ENCODE measurements at regions not wholly inside any gene's neighbourhood (a gene's known extent, or its start where the extent isn't known, plus 50 kb on each side); places are given as distances from the start of the nearest gene placed in this dataset.

DNA sequence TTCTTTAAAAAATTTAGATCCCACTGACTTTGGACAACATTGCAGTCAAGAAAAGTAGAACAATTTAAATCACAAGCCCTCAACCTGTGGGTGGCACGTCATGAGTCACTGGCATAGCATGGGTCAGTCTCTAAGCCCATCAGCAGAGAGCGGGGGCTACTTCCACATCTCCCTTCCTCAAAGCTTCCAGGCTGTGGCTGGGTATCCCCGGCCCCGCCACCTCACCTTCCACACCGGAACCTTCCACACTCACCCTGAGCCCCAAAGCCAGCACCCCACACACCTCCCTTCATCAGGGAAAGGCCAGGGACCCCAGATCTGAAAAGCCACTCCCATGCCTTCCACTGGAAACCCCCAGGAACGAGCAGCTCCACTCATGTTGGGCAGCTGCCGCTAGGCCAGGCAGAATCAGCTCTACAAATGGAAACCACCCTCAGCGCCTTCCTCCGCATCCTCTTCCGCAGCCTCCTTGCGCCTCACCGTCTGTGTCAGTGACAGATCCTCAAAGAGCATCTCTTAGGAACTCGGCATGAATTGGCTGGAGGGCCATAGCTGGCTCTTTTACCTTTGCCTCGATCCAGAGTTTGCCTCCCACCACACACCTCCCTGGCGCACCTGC is 156.5 kb downstream of the ERCC6L2 start:
- Mint-ChIP-seq H3K4me3 (ENCODE audit: unreplicated experiment) (no peak overlapping the region), H3K27me3 (ENCODE audit: unreplicated experiment) (peaks cover 4% of the 10 kb centered on the region), H3K4me1 (ENCODE audit: unreplicated experiment) (peaks cover 23% of the 10 kb centered on the region), H3K36me3 (ENCODE audit: low read depth, unreplicated experiment) (peaks cover 5% of the 10 kb centered on the region), H3K9me3 (ENCODE audit: unreplicated experiment) (peaks cover under 1% of the 10 kb centered on the region), H3K27ac (ENCODE audit: unreplicated experiment) (no peak overlapping the region)
- no peak for DNase-seq (ENCODE audit: low spot score)
- TF ChIP-seq CTCF (IDR thresholded peaks at IDR 0.05; ENCODE audit: unreplicated experiment), result no peak

- Mint-ChIP-seq H3K9me3 (ENCODE audit: unreplicated experiment) (no peaks in the 10 kb centered on the region), H3K4me1 (ENCODE audit: unreplicated experiment) (peaks cover 29% of the 10 kb centered on the region), H3K4me3 (ENCODE audit: unreplicated experiment) (no peak overlapping the region), H3K36me3 (ENCODE audit: low read depth, unreplicated experiment) (peaks cover 9% of the 10 kb centered on the region), H3K27ac (ENCODE audit: unreplicated experiment) (no peak overlapping the region), H3K27me3 (ENCODE audit: unreplicated experiment) (peaks cover 9% of the 10 kb centered on the region)
- no peak for DNase-seq (ENCODE audit: low spot score)
- TF ChIP-seq CTCF (IDR thresholded peaks at IDR 0.05; ENCODE audit: unreplicated experiment), result no peak
These were observed 155.9 kb downstream of the ERCC6L2 start for GRCh38 chr9:96031366-96031824.

GRCh38 chr9:96029722-96030530 is 154.4 kb downstream of the ERCC6L2 start:
- Mint-ChIP-seq H3K36me3 (ENCODE audit: low read depth, unreplicated experiment) (peaks cover 13% of the 10 kb centered on the region), H3K9me3 (ENCODE audit: unreplicated experiment) (no peaks in the 10 kb centered on the region), H3K4me1 (ENCODE audit: unreplicated experiment) (peaks cover 34% of the 10 kb centered on the region), H3K27me3 (ENCODE audit: unreplicated experiment) (peaks cover 9% of the 10 kb centered on the region), H3K27ac (ENCODE audit: unreplicated experiment) (no peak overlapping the region), H3K4me3 (ENCODE audit: unreplicated experiment) (no peak overlapping the region)
- no peak for TF ChIP-seq CTCF (IDR thresholded peaks at IDR 0.05; ENCODE audit: unreplicated experiment)
- no peak for DNase-seq (ENCODE audit: low spot score)

- H3K9me3 Mint-ChIP-seq (ENCODE audit: unreplicated experiment), result no peaks in the 10 kb centered on the region
- peaks cover 44% of the 10 kb centered on the region for H3K4me1 Mint-ChIP-seq (ENCODE audit: unreplicated experiment)
- H3K36me3 Mint-ChIP-seq (ENCODE audit: low read depth, unreplicated experiment), result peaks cover 9% of the 10 kb centered on the region
- DNase-seq (ENCODE audit: low spot score), result peak; percentile 38
- TF ChIP-seq CTCF (IDR thresholded peaks at IDR 0.05; ENCODE audit: unreplicated experiment), result no peak
- peak overlapping the region; percentile 86 for H3K4me3 Mint-ChIP-seq (ENCODE audit: unreplicated experiment)
- H3K27me3 Mint-ChIP-seq (ENCODE audit: unreplicated experiment), result peaks cover 14% of the 10 kb centered on the region
- H3K27ac Mint-ChIP-seq (ENCODE audit: unreplicated experiment), result peak overlapping the region; percentile 5
These were observed 152.0 kb downstream of the ERCC6L2 start for GRCh38 chr9:96027251-96028131.

Measured in endothelial cell (in vitro differentiated cells).